Adrenal gland (tissue), 9 donors: ENCODE measurements at regions not wholly inside any gene's neighbourhood (a gene's known extent, or its start where the extent isn't known, plus 50 kb on each side); places are given as distances from the start of the nearest gene placed in this dataset.

Experiments used
- DNase-seq, 7 donors: peaks; one replicate each; pipeline ENCODE4 v3.0.0-alpha.2; 2019 to 2020
- H3K27ac ChIP-seq, 5 donors: fragments of 200-600 bp; sonication (generic) in 4 of 5; 1 replicate in 3 of 5; 2 replicates in 2 of 5; pipeline versions ENCODE4 v1.5.1 to v1.8.0; 2016 to 2020; ENCODE audit warnings: mild to moderate bottlenecking in 1 of 5
- H3K27me3 ChIP-seq: fragments of 200-600 bp; 2 replicates; pipeline ENCODE4 v1.8.0; 2021
- H3K36me3 ChIP-seq, 2 donors: fragments of 200-600 bp; replicated peaks in 1 of 2; 1 replicate in 1 of 2; 2 replicates in 1 of 2; pipeline versions ENCODE4 v1.5.1 to v1.8.0; 2018 to 2022
- H3K4me1 ChIP-seq, 2 donors: fragments of 200-600 bp; replicated peaks in 1 of 2; 1 replicate in 1 of 2; 2 replicates in 1 of 2; pipeline versions ENCODE4 v1.5.1 to v1.8.0; 2018 to 2021
- H3K4me3 ChIP-seq, 4 donors: fragments of 200-600 bp; sonication (generic) in 3 of 4; one replicate each; pipeline ENCODE4 v1.5.1; 2016 to 2018
- H3K9me3 ChIP-seq, 3 donors: fragments of 200-600 bp; sonication (generic) in 1 of 3; replicated peaks in 1 of 3; 1 replicate in 2 of 3; 2 replicates in 1 of 3; pipeline versions ENCODE4 v1.5.1 to v1.8.0; 2016 to 2021
- POLR2A ChIP-seq, 2 donors: fragments of 450-650 bp; IDR thresholded peaks; one replicate each; pipeline ENCODE4 v1.6.1; 2017; ENCODE audit warnings: antibody characterized with exemption in 2 of 2, mild to moderate bottlenecking in 2 of 2, moderate library complexity in 1 of 2
- WGBS, 4 donors: extraction: QIAGEN DNeasy Blood & Tissue Kit in 2 of 4; methylation state at CpG; one replicate each; pipeline versions ENCODE4 v1.1.5 to v1.1.7; 2013 to 2017; 5-methylcytosine and 5-hydroxymethylcytosine counted together
- intact Hi-C, 2 donors: fragments of 100-400 bp; cut with DNase I; formaldehyde crosslinking; loops; one replicate each; pipeline versions ENCODE4 v1.14.1 to v1.15.0; 2022 to 2023
- TF ChIP-seq, protein P1 (sequence below), 6 experiments: fragments of 450-650 bp in 4 of 6; fragments of 200-600 bp in 2 of 6; sonication (generic) in 1 of 6; IDR thresholded peaks; 1 replicate in 5 of 6; 2 replicates in 1 of 6; pipeline versions ENCODE4 v1.5.1 to v1.8.0; 2016 to 2021; ENCODE audit warnings: antibody characterized with exemption in 6 of 6, mild to moderate bottlenecking in 2 of 6, moderate library complexity in 1 of 6
- donor health status: healthy with polysubstance abuse.
- donor health status: Bipolar disorder and iron deficiency.
- donor health status: DM: yes; HTN: yes; CAD: no.
- donor health status: DM: no; HTN: no; CAD: no.
- donor health status: DM: no; HTN: no; CAD: no.

DNA sequence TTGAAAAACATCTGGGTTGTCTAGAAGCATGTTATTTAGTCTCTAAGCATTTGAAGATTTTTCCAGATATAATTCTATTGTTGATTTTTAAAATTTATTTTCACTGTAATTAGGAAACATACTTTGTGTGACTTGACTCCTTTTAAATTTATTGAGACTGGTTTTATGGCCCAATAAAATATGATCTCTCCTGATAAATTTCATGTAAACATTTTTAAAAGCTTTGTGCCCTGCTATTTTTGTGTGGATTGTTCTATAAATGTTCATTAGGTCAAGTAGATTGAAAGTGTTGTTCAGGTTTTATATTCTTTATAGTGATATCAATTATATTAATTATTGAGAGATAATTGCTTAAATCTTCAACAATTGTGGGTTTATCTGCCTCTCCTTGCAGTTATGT, 105.4 kb downstream of the RFX6 start:
- intact Hi-C loops = no loop called here
- Histone ChIP-seq H3K4me1 (no peaks in the 10 kb centered on the region), H3K36me3 (no peaks in the 10 kb centered on the region), H3K9me3 (peaks cover 0 to 2% (median 0%) of the 10 kb centered on the region in 3 donors), H3K27ac (no peak overlapping the region), H3K27me3 (no peaks in the 10 kb centered on the region), H3K4me3 (no peak overlapping the region)
- TF ChIP-seq, protein P1, sequence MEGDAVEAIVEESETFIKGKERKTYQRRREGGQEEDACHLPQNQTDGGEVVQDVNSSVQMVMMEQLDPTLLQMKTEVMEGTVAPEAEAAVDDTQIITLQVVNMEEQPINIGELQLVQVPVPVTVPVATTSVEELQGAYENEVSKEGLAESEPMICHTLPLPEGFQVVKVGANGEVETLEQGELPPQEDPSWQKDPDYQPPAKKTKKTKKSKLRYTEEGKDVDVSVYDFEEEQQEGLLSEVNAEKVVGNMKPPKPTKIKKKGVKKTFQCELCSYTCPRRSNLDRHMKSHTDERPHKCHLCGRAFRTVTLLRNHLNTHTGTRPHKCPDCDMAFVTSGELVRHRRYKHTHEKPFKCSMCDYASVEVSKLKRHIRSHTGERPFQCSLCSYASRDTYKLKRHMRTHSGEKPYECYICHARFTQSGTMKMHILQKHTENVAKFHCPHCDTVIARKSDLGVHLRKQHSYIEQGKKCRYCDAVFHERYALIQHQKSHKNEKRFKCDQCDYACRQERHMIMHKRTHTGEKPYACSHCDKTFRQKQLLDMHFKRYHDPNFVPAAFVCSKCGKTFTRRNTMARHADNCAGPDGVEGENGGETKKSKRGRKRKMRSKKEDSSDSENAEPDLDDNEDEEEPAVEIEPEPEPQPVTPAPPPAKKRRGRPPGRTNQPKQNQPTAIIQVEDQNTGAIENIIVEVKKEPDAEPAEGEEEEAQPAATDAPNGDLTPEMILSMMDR (IDR thresholded peaks at IDR 0.05) = no peak
- no peak for TF ChIP-seq POLR2A (IDR thresholded peaks at IDR 0.05)
- DNase-seq = no peak

GRCh38 chr6:116983375-116983774, 106.3 kb downstream of the RFX6 start:
- Histone ChIP-seq H3K4me1 (no peaks in the 10 kb centered on the region), H3K36me3 (no peaks in the 10 kb centered on the region), H3K9me3 (peaks cover 0 to 2% (median 0%) of the 10 kb centered on the region in 3 donors), H3K27ac (no peak overlapping the region), H3K27me3 (no peaks in the 10 kb centered on the region), H3K4me3 (no peak overlapping the region)
- intact Hi-C loops = no loop called here
- TF ChIP-seq, protein P1 (IDR thresholded peaks at IDR 0.05) = no peak
- no peak for TF ChIP-seq POLR2A (IDR thresholded peaks at IDR 0.05)
- DNase-seq = no peak
- 83 to 89% (median 86%) methylated on average over 3 of the region's 3 CpGs for WGBS, 4 donors

- intact Hi-C loops = no loop called here
Measured at GRCh38 chr6:116986819-116987218, 109.8 kb downstream of the RFX6 start.

GRCh38 chr6:116990679-116991078, 113.6 kb downstream of the RFX6 start:
- TF ChIP-seq, protein P1 (IDR thresholded peaks at IDR 0.05) = no peak
- no peak for TF ChIP-seq POLR2A (IDR thresholded peaks at IDR 0.05)
- Histone ChIP-seq H3K27me3 (no peaks in the 10 kb centered on the region), H3K4me3 (no peak overlapping the region), H3K9me3 (no peaks in the 10 kb centered on the region), H3K27ac (no peak overlapping the region), H3K36me3 (no peaks in the 10 kb centered on the region), H3K4me1 (no peaks in the 10 kb centered on the region)
- intact Hi-C loops = no loop called here
- 28 to 33% (median 33%) methylated on average over 1 of the region's 1 CpG for WGBS, 4 donors
- DNase-seq = no peak

More at GRCh38 chr6:116986819-116987218, 109.8 kb downstream of the RFX6 start:
- peaks cover 0 to 2% (median 0%) of the 10 kb centered on the region in 3 donors for H3K9me3 ChIP-seq
- H3K27ac ChIP-seq = no peak overlapping the region
- H3K36me3 ChIP-seq = no peaks in the 10 kb centered on the region
- no peaks in the 10 kb centered on the region for H3K4me1 ChIP-seq
- no peak for DNase-seq
- TF ChIP-seq, protein P1 (IDR thresholded peaks at IDR 0.05) = no peak
- TF ChIP-seq POLR2A (IDR thresholded peaks at IDR 0.05) = no peak
- H3K27me3 ChIP-seq = no peaks in the 10 kb centered on the region
- no peak overlapping the region for H3K4me3 ChIP-seq
- 70 to 80% (median 77%) methylated on average over 2 of the region's 2 CpGs for WGBS, 4 donors
